ENCODE measurements at regions not wholly inside any gene's neighbourhood (a gene's known extent, or its start where the extent isn't known, plus 50 kb on each side); places are given as distances from the start of the nearest gene placed in this dataset.
A peak's percentile ranks its signal among the peaks of the same experiment; 100 is the strongest.

DNA sequence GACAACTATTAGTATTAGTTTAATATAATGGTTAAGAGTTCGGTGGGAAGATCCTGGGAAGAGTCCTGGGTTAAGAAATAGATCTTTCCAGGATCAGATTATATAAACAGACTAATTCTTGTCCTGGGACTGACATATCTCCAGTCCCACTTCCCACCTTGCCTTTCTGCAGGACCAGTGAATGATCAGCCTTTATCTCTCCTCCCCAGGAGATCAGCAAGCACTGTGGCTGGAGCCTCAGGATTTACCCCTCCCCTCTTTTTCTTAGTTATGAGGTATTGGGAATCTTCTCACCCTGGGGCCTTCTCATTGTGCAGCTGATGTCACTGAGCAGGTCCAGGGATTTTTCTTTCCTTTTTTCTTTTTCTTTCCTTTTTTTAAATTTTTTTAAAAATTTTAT lies 135.7 kb upstream of the UMPS start:
- Histone ChIP-seq H3K4me3 (no peak overlapping the region), H3K36me3 (no peaks in the 10 kb centered on the region), H3K27me3 (no peaks in the 10 kb centered on the region), H3K27ac (no peak overlapping the region), H3K9me3 (no peaks in the 10 kb centered on the region), H3K4me1 (peaks cover 0 to 13% (median 0%) of the 10 kb centered on the region in 4 donors)
- DNase-seq: no peak
- TF ChIP-seq, protein P1, sequence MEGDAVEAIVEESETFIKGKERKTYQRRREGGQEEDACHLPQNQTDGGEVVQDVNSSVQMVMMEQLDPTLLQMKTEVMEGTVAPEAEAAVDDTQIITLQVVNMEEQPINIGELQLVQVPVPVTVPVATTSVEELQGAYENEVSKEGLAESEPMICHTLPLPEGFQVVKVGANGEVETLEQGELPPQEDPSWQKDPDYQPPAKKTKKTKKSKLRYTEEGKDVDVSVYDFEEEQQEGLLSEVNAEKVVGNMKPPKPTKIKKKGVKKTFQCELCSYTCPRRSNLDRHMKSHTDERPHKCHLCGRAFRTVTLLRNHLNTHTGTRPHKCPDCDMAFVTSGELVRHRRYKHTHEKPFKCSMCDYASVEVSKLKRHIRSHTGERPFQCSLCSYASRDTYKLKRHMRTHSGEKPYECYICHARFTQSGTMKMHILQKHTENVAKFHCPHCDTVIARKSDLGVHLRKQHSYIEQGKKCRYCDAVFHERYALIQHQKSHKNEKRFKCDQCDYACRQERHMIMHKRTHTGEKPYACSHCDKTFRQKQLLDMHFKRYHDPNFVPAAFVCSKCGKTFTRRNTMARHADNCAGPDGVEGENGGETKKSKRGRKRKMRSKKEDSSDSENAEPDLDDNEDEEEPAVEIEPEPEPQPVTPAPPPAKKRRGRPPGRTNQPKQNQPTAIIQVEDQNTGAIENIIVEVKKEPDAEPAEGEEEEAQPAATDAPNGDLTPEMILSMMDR (IDR thresholded peaks at IDR 0.05): no peak
- no peak for TF ChIP-seq POLR2A (IDR thresholded peaks at IDR 0.05)

DNA sequence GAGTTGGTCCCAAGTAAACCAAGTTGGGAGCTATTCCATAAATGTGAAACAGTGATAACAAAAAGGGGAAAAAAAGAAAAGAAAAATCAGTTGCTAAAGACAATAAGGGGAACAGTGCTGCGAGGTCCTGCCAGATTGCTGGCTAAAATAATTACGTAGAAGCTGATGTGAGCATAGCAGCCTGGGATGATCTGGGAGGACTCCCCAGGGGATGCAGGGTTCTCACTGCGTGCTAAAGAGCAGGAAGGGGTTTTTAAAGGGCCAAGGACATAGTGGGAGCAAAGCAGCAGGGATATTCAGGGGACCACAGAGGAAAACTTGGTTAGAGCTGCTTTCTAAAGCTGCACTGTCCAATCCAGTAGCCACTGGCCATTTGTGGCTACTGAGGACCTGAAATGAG lies 133.0 kb upstream of the UMPS start:
- no peak for DNase-seq
- H3K4me1 ChIP-seq: peaks cover 0 to 24% (median 0%) of the 10 kb centered on the region in 4 donors
- no peaks in the 10 kb centered on the region for H3K36me3 ChIP-seq
- TF ChIP-seq, protein P1 (IDR thresholded peaks at IDR 0.05): no peak
- no peak for TF ChIP-seq POLR2A (IDR thresholded peaks at IDR 0.05)
- no peaks in the 10 kb centered on the region for H3K9me3 ChIP-seq
- no peak overlapping the region for H3K27ac ChIP-seq
- no peaks in the 10 kb centered on the region for H3K27me3 ChIP-seq
- no peak overlapping the region for H3K4me3 ChIP-seq

DNA sequence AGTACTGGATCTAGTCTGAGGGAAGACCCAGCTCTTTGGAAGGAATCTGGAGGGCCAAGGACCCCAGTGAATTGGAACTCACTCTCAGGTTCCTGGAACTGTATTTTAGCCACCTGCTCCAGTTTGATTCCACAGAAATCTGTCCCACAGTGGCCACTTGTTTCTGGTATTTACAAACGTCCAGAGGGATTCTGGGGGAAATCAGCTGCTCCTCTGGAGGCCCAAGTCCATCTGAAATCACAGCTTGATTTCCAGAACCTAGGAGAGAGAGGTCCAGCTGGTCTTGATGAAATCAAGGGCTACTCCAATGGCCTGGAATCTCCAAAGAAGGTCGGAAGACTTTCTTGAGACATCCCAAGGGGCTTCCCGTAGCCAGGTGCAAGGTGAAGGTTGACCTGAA lies 132.3 kb upstream of the UMPS start:
- Histone ChIP-seq H3K27ac (no peak overlapping the region), H3K9me3 (no peaks in the 10 kb centered on the region), H3K4me3 (no peak overlapping the region), H3K4me1 (peaks cover 0 to 21% (median 0%) of the 10 kb centered on the region in 4 donors), H3K27me3 (no peaks in the 10 kb centered on the region), H3K36me3 (no peaks in the 10 kb centered on the region)
- TF ChIP-seq POLR2A (IDR thresholded peaks at IDR 0.05): no peak
- TF ChIP-seq, protein P1 (IDR thresholded peaks at IDR 0.05): no peak
- no peak for DNase-seq

DNA sequence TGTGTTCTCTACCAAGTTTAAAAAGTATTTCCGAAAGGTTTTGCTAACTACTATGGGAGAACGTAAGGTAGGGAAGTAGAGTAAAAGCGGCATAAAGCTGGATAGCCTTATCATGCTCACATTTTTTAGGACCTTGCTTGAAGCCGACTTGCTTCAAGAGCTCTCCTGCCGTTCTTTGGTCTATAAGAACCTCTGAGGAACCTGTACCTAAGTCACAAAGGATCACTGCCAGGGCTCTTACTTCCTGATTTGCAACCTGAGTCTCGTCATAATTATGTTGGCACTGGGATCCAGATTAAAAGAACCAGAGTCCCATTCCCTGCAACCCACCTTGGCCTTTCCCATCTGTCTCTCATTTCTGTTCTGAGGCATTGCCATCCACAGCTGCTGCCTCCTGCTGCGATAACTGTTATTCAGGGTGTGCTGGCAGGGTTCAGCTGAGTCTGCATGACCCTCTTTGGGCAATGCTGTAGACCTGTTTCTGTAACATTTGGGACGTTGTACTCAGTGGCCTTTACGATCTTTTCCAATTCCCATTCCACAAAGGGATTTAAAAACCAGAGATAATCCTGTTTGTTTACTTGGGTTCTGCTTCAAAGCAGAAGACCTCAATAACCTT lies 131.0 kb upstream of the UMPS start:
- TF ChIP-seq POLR2A (IDR thresholded peaks at IDR 0.05): no peak
- TF ChIP-seq, protein P1 (IDR thresholded peaks at IDR 0.05): no peak
- no peaks in the 10 kb centered on the region for H3K9me3 ChIP-seq
- H3K4me1 ChIP-seq: peaks cover 0 to 14% (median 0%) of the 10 kb centered on the region in 4 donors
- no peak for DNase-seq
- no peaks in the 10 kb centered on the region for H3K36me3 ChIP-seq
- no peaks in the 10 kb centered on the region for H3K27me3 ChIP-seq
- H3K27ac ChIP-seq: no peak overlapping the region
- no peak overlapping the region for H3K4me3 ChIP-seq

DNA sequence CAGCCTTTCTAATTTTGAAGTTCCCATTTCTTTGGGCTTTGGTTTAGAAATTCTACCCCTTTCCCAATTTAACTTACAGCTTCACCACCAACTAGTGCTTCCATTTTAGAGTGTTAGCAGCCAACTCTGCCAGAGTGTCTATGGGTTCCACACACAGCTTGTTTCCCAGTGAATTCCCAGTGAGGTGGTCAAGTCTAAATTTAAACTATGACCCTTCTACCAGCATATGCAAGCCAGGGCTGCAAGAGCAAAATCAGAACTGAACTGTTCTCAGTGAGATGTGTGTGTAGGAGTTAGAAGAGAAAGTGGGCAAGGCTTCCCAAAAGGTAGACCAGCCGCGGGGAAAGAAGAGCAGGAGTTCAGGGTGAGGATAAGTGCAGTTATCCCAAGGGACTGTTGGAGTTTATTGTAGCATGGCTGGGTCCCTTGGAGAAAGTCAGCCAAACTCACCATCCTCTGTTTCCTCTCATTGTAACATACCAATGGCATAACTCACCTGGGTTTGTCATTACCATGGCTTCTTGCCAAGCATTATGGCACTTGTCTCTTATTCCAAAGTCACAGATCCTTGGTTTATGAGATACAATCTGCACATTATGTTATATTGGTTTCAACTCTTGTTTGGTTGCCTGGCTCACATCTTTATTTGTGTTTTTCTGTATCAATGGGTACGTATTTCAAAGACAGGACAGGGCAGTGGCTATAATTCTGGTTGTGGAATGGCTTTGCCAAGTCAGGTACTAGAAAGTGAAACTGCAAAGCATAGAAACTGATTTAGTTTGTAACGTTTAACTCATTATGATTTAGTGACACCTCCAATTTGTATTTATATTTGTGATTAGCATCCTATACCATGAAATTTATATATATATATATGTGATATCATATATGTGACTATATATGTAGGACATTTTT lies 130.2 kb upstream of the UMPS start:
- Histone ChIP-seq H3K27ac (peak overlapping the region in 2 of 4 donors; percentile 63 to 68), H3K36me3 (no peaks in the 10 kb centered on the region), H3K4me3 (no peak overlapping the region), H3K27me3 (no peaks in the 10 kb centered on the region), H3K4me1 (peaks cover 0 to 14% (median 0%) of the 10 kb centered on the region in 4 donors), H3K9me3 (no peaks in the 10 kb centered on the region)
- peak in 1 of 3 donors; percentile 65 for DNase-seq
- TF ChIP-seq POLR2A (IDR thresholded peaks at IDR 0.05): no peak
- TF ChIP-seq, protein P1 (IDR thresholded peaks at IDR 0.05): no peak

Data from Peyer's patch (tissue), 4 donors.